HG03280 (cell line): ENCODE measurements at regions not wholly inside any gene's neighbourhood (a gene's known extent, or its start where the extent isn't known, plus 50 kb on each side); places are given as distances from the start of the nearest gene placed in this dataset.

Experiments used
- ATAC-seq: cut with Tn5 transposase; IDR thresholded peaks from one replicate; pipeline ENCODE4 v1.9.1; 2021; ENCODE audit warnings: mild to moderate bottlenecking, moderate library complexity; ENCODE audit not compliant: unreplicated experiment

- ATAC-seq: no peak
These were observed 81.7 kb upstream of the HMHB1 start for GRCh38 chr5:143730112-143730801.

GRCh38 chr5:143729334-143729946 is 82.5 kb upstream of the HMHB1 start:
- no peak for ATAC-seq

GRCh38 chr5:143723159-143723558 is 88.8 kb upstream of the HMHB1 start:
- ATAC-seq: no peak

- no peak for ATAC-seq
These were observed 90.0 kb upstream of the HMHB1 start for GRCh38 chr5:143721925-143722324.

- no peak for ATAC-seq
These were observed 91.3 kb upstream of the HMHB1 start for GRCh38 chr5:143720689-143721088.

- ATAC-seq: no peak
These were observed 94.6 kb upstream of the HMHB1 start for GRCh38 chr5:143717400-143717799.

- no peak for ATAC-seq
These were observed 95.1 kb upstream of the HMHB1 start for GRCh38 chr5:143716881-143717280.

- no peak for ATAC-seq
These were observed 96.3 kb upstream of the HMHB1 start for GRCh38 chr5:143715616-143716015.

GRCh38 chr5:143714629-143715028 is 97.3 kb upstream of the HMHB1 start:
- peak; percentile 70 for ATAC-seq

- no peak for ATAC-seq
These were observed 98.6 kb upstream of the HMHB1 start for GRCh38 chr5:143713047-143714003.

GRCh38 chr5:143708672-143709071 is 103.3 kb upstream of the HMHB1 start:
- ATAC-seq: no peak

- ATAC-seq: no peak
These were observed 104.2 kb upstream of the HMHB1 start for GRCh38 chr5:143707806-143708205.

- no peak for ATAC-seq
These were observed 106.6 kb upstream of the HMHB1 start for GRCh38 chr5:143705381-143705780.

- ATAC-seq: no peak
These were observed 108.3 kb upstream of the HMHB1 start for GRCh38 chr5:143703659-143704058.

- ATAC-seq: no peak
These were observed 110.5 kb upstream of the HMHB1 start for GRCh38 chr5:143701493-143701892.

GRCh38 chr5:143700994-143701393 is 111.0 kb upstream of the HMHB1 start:
- ATAC-seq: no peak

- no peak for ATAC-seq
These were observed 112.8 kb upstream of the HMHB1 start for GRCh38 chr5:143699121-143699520.

- ATAC-seq: no peak
These were observed 113.4 kb upstream of the HMHB1 start for GRCh38 chr5:143698574-143698973.

- ATAC-seq: no peak
These were observed 115.0 kb upstream of the HMHB1 start for GRCh38 chr5:143696921-143697320.

- no peak for ATAC-seq
These were observed 116.0 kb upstream of the HMHB1 start for GRCh38 chr5:143695941-143696340.

- ATAC-seq: no peak
These were observed 116.6 kb upstream of the HMHB1 start for GRCh38 chr5:143695244-143695864.
